ENCODE measurements at regions not wholly inside any gene's neighbourhood (a gene's known extent, or its start where the extent isn't known, plus 50 kb on each side); places are given as distances from the start of the nearest gene placed in this dataset.

GRCh38 chr4:31545755-31546154 lies 825.6 kb downstream of the PCDH7 start:
- H3K9me3 ChIP-seq (ENCODE audit: control insufficient read depth in 1 of 2, low read length in 2 of 2) = no peaks in the 10 kb centered on the region
- no peaks in the 10 kb centered on the region for H3K27me3 ChIP-seq (ENCODE audit: low read depth, low read length)
- no peak overlapping the region for H3K27ac ChIP-seq (ENCODE audit: low read length)
- no peaks in the 10 kb centered on the region for H3K4me1 ChIP-seq (ENCODE audit: control insufficient read depth in 1 of 2, insufficient read depth in 2 of 2, low read length in 2 of 2)
- no peak overlapping the region for H3K4me3 ChIP-seq (ENCODE audit: low read depth in 1 of 2, low read length in 2 of 2)
- no peaks in the 10 kb centered on the region for H3K36me3 ChIP-seq (ENCODE audit: control insufficient read depth in 1 of 2, insufficient read depth in 2 of 2, low read length in 2 of 2)

- no peaks in the 10 kb centered on the region for H3K4me1 ChIP-seq (ENCODE audit: control insufficient read depth in 1 of 2, insufficient read depth in 2 of 2, low read length in 2 of 2)
- H3K36me3 ChIP-seq (ENCODE audit: control insufficient read depth in 1 of 2, insufficient read depth in 2 of 2, low read length in 2 of 2) = no peaks in the 10 kb centered on the region
- no peak overlapping the region for H3K27ac ChIP-seq (ENCODE audit: low read length)
- no peaks in the 10 kb centered on the region for H3K27me3 ChIP-seq (ENCODE audit: low read depth, low read length)
- no peaks in the 10 kb centered on the region for H3K9me3 ChIP-seq (ENCODE audit: control insufficient read depth in 1 of 2, low read length in 2 of 2)
- no peak overlapping the region for H3K4me3 ChIP-seq (ENCODE audit: low read depth in 1 of 2, low read length in 2 of 2)
These were observed 827.9 kb downstream of the PCDH7 start for GRCh38 chr4:31548021-31548420.

GRCh38 chr4:31548823-31549222 lies 828.7 kb downstream of the PCDH7 start:
- no peaks in the 10 kb centered on the region for H3K27me3 ChIP-seq (ENCODE audit: low read depth, low read length)
- H3K36me3 ChIP-seq (ENCODE audit: control insufficient read depth in 1 of 2, insufficient read depth in 2 of 2, low read length in 2 of 2) = no peaks in the 10 kb centered on the region
- H3K27ac ChIP-seq (ENCODE audit: low read length) = no peak overlapping the region
- no peak overlapping the region for H3K4me3 ChIP-seq (ENCODE audit: low read depth in 1 of 2, low read length in 2 of 2)
- no peaks in the 10 kb centered on the region for H3K4me1 ChIP-seq (ENCODE audit: control insufficient read depth in 1 of 2, insufficient read depth in 2 of 2, low read length in 2 of 2)
- no peaks in the 10 kb centered on the region for H3K9me3 ChIP-seq (ENCODE audit: control insufficient read depth in 1 of 2, low read length in 2 of 2)

GRCh38 chr4:31549256-31549655 lies 829.1 kb downstream of the PCDH7 start:
- no peak overlapping the region for H3K27ac ChIP-seq (ENCODE audit: low read length)
- no peaks in the 10 kb centered on the region for H3K36me3 ChIP-seq (ENCODE audit: control insufficient read depth in 1 of 2, insufficient read depth in 2 of 2, low read length in 2 of 2)
- no peaks in the 10 kb centered on the region for H3K4me1 ChIP-seq (ENCODE audit: control insufficient read depth in 1 of 2, insufficient read depth in 2 of 2, low read length in 2 of 2)
- no peaks in the 10 kb centered on the region for H3K27me3 ChIP-seq (ENCODE audit: low read depth, low read length)
- no peaks in the 10 kb centered on the region for H3K9me3 ChIP-seq (ENCODE audit: control insufficient read depth in 1 of 2, low read length in 2 of 2)
- H3K4me3 ChIP-seq (ENCODE audit: low read depth in 1 of 2, low read length in 2 of 2) = no peak overlapping the region

GRCh38 chr4:31557437-31557836 lies 837.3 kb downstream of the PCDH7 start:
- Histone ChIP-seq H3K27ac (ENCODE audit: low read length) (no peak overlapping the region), H3K4me3 (ENCODE audit: low read depth in 1 of 2, low read length in 2 of 2) (no peak overlapping the region), H3K9me3 (ENCODE audit: control insufficient read depth in 1 of 2, low read length in 2 of 2) (no peaks in the 10 kb centered on the region), H3K4me1 (ENCODE audit: control insufficient read depth in 1 of 2, insufficient read depth in 2 of 2, low read length in 2 of 2) (no peaks in the 10 kb centered on the region), H3K36me3 (ENCODE audit: control insufficient read depth in 1 of 2, insufficient read depth in 2 of 2, low read length in 2 of 2) (no peaks in the 10 kb centered on the region), H3K27me3 (ENCODE audit: low read depth, low read length) (no peaks in the 10 kb centered on the region)

- Histone ChIP-seq H3K27ac (ENCODE audit: low read length) (no peak overlapping the region), H3K4me1 (ENCODE audit: control insufficient read depth in 1 of 2, insufficient read depth in 2 of 2, low read length in 2 of 2) (no peaks in the 10 kb centered on the region), H3K4me3 (ENCODE audit: low read depth in 1 of 2, low read length in 2 of 2) (no peak overlapping the region), H3K9me3 (ENCODE audit: control insufficient read depth in 1 of 2, low read length in 2 of 2) (no peaks in the 10 kb centered on the region), H3K36me3 (ENCODE audit: control insufficient read depth in 1 of 2, insufficient read depth in 2 of 2, low read length in 2 of 2) (no peaks in the 10 kb centered on the region), H3K27me3 (ENCODE audit: low read depth, low read length) (no peaks in the 10 kb centered on the region)
These were observed 853.4 kb downstream of the PCDH7 start for GRCh38 chr4:31573554-31573953.

- no peak overlapping the region for H3K27ac ChIP-seq (ENCODE audit: low read length)
- no peak overlapping the region for H3K4me3 ChIP-seq (ENCODE audit: low read depth in 1 of 2, low read length in 2 of 2)
- no peaks in the 10 kb centered on the region for H3K4me1 ChIP-seq (ENCODE audit: control insufficient read depth in 1 of 2, insufficient read depth in 2 of 2, low read length in 2 of 2)
- H3K27me3 ChIP-seq (ENCODE audit: low read depth, low read length) = no peaks in the 10 kb centered on the region
- no peaks in the 10 kb centered on the region for H3K9me3 ChIP-seq (ENCODE audit: control insufficient read depth in 1 of 2, low read length in 2 of 2)
- H3K36me3 ChIP-seq (ENCODE audit: control insufficient read depth in 1 of 2, insufficient read depth in 2 of 2, low read length in 2 of 2) = no peaks in the 10 kb centered on the region
These were observed 855.3 kb downstream of the PCDH7 start for GRCh38 chr4:31575504-31575903.

- no peaks in the 10 kb centered on the region for H3K9me3 ChIP-seq (ENCODE audit: control insufficient read depth in 1 of 2, low read length in 2 of 2)
- H3K27ac ChIP-seq (ENCODE audit: low read length) = no peak overlapping the region
- no peaks in the 10 kb centered on the region for H3K36me3 ChIP-seq (ENCODE audit: control insufficient read depth in 1 of 2, insufficient read depth in 2 of 2, low read length in 2 of 2)
- H3K27me3 ChIP-seq (ENCODE audit: low read depth, low read length) = no peaks in the 10 kb centered on the region
- no peaks in the 10 kb centered on the region for H3K4me1 ChIP-seq (ENCODE audit: control insufficient read depth in 1 of 2, insufficient read depth in 2 of 2, low read length in 2 of 2)
- H3K4me3 ChIP-seq (ENCODE audit: low read depth in 1 of 2, low read length in 2 of 2) = no peak overlapping the region
These were observed 860.7 kb downstream of the PCDH7 start for GRCh38 chr4:31580843-31581242.

- Histone ChIP-seq H3K36me3 (ENCODE audit: control insufficient read depth in 1 of 2, insufficient read depth in 2 of 2, low read length in 2 of 2) (no peaks in the 10 kb centered on the region), H3K27me3 (ENCODE audit: low read depth, low read length) (no peaks in the 10 kb centered on the region)
These were observed 865.3 kb downstream of the PCDH7 start for GRCh38 chr4:31585503-31585902.

GRCh38 chr4:31592293-31592692 lies 872.1 kb downstream of the PCDH7 start:
- Histone ChIP-seq H3K9me3 (ENCODE audit: control insufficient read depth in 1 of 2, low read length in 2 of 2) (no peaks in the 10 kb centered on the region), H3K4me3 (ENCODE audit: low read depth in 1 of 2, low read length in 2 of 2) (no peak overlapping the region), H3K27me3 (ENCODE audit: low read depth, low read length) (no peaks in the 10 kb centered on the region), H3K4me1 (ENCODE audit: control insufficient read depth in 1 of 2, insufficient read depth in 2 of 2, low read length in 2 of 2) (no peaks in the 10 kb centered on the region), H3K36me3 (ENCODE audit: control insufficient read depth in 1 of 2, insufficient read depth in 2 of 2, low read length in 2 of 2) (no peaks in the 10 kb centered on the region), H3K27ac (ENCODE audit: low read length) (no peak overlapping the region)

More at GRCh38 chr4:31585503-31585902, 865.3 kb downstream of the PCDH7 start:
- H3K27ac ChIP-seq (ENCODE audit: low read length) = no peak overlapping the region
- H3K4me3 ChIP-seq (ENCODE audit: low read depth in 1 of 2, low read length in 2 of 2) = no peak overlapping the region
- no peaks in the 10 kb centered on the region for H3K4me1 ChIP-seq (ENCODE audit: control insufficient read depth in 1 of 2, insufficient read depth in 2 of 2, low read length in 2 of 2)
- no peaks in the 10 kb centered on the region for H3K9me3 ChIP-seq (ENCODE audit: control insufficient read depth in 1 of 2, low read length in 2 of 2)

- Histone ChIP-seq H3K4me1 (ENCODE audit: control insufficient read depth in 1 of 2, insufficient read depth in 2 of 2, low read length in 2 of 2) (no peaks in the 10 kb centered on the region), H3K4me3 (ENCODE audit: low read depth in 1 of 2, low read length in 2 of 2) (no peak overlapping the region), H3K27ac (ENCODE audit: low read length) (no peak overlapping the region), H3K27me3 (ENCODE audit: low read depth, low read length) (no peaks in the 10 kb centered on the region), H3K36me3 (ENCODE audit: control insufficient read depth in 1 of 2, insufficient read depth in 2 of 2, low read length in 2 of 2) (no peaks in the 10 kb centered on the region), H3K9me3 (ENCODE audit: control insufficient read depth in 1 of 2, low read length in 2 of 2) (no peaks in the 10 kb centered on the region)
These were observed 875.3 kb downstream of the PCDH7 start for GRCh38 chr4:31595496-31595895.

- Histone ChIP-seq H3K27me3 (ENCODE audit: low read depth, low read length) (no peaks in the 10 kb centered on the region), H3K9me3 (ENCODE audit: control insufficient read depth in 1 of 2, low read length in 2 of 2) (no peaks in the 10 kb centered on the region), H3K36me3 (ENCODE audit: control insufficient read depth in 1 of 2, insufficient read depth in 2 of 2, low read length in 2 of 2) (no peaks in the 10 kb centered on the region), H3K4me3 (ENCODE audit: low read depth in 1 of 2, low read length in 2 of 2) (no peak overlapping the region), H3K27ac (ENCODE audit: low read length) (no peak overlapping the region), H3K4me1 (ENCODE audit: control insufficient read depth in 1 of 2, insufficient read depth in 2 of 2, low read length in 2 of 2) (no peaks in the 10 kb centered on the region)
These were observed 878.5 kb downstream of the PCDH7 start for GRCh38 chr4:31598639-31599038.
